ENCODE measurements at regions not wholly inside any gene's neighbourhood (a gene's known extent, or its start where the extent isn't known, plus 50 kb on each side); places are given as distances from the start of the nearest gene placed in this dataset.

DNA sequence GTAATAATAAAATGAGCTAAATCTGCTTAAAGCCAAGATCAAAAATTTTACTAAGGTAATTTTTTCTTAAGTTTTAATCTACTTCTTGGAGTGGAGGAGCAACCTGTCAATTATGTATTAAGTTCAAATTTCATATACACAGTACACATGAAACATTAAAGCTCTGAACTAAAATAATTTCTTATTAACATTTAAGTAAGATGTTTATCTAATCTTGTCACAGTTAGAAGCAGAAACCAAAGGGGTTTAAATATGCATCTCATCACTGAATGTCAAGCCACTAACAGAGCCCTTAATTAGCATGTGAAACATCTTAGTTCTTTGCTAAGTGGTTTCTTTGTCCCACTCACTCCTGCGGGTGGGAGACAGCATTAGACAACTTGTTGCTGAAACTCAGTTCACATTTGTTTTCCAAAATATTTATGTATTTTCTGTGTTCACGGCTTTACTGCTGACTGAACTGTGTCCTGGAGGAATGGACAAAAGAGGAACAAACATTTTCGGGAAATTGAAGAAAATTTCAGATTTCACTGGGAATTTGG lies 130.9 kb upstream of the MBL2 start:
- TF ChIP-seq, protein P1, sequence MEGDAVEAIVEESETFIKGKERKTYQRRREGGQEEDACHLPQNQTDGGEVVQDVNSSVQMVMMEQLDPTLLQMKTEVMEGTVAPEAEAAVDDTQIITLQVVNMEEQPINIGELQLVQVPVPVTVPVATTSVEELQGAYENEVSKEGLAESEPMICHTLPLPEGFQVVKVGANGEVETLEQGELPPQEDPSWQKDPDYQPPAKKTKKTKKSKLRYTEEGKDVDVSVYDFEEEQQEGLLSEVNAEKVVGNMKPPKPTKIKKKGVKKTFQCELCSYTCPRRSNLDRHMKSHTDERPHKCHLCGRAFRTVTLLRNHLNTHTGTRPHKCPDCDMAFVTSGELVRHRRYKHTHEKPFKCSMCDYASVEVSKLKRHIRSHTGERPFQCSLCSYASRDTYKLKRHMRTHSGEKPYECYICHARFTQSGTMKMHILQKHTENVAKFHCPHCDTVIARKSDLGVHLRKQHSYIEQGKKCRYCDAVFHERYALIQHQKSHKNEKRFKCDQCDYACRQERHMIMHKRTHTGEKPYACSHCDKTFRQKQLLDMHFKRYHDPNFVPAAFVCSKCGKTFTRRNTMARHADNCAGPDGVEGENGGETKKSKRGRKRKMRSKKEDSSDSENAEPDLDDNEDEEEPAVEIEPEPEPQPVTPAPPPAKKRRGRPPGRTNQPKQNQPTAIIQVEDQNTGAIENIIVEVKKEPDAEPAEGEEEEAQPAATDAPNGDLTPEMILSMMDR (IDR thresholded peaks at IDR 0.05 in 4 of 5, conservative IDR thresholded peaks at IDR 0.05 in 1 of 5) = no peak
- no peak for TF ChIP-seq POLR2A (IDR thresholded peaks at IDR 0.05)
